ENCODE measurements at regions not wholly inside any gene's neighbourhood (a gene's known extent, or its start where the extent isn't known, plus 50 kb on each side); places are given as distances from the start of the nearest gene placed in this dataset.

GRCh38 chr4:188680004-188680666 lies 540.9 kb downstream of the TRIML1 start:
- Histone ChIP-seq H3K27me3 (no peaks in the 10 kb centered on the region), H3K4me1 (no peaks in the 10 kb centered on the region), H3K4me3 (replicated peaks in 1 of 3) (no peak overlapping the region), H3K36me3 (no peaks in the 10 kb centered on the region), H3K27ac (no peak overlapping the region), H3K9me3 (no peaks in the 10 kb centered on the region)
- no peak for DNase-seq
- 81 to 84% methylated on average over 12 of the region's 12 CpGs for WGBS, 2 donors
- intact Hi-C loops (cut with DNase I), result no loop called here
- TF ChIP-seq POLR2A (IDR thresholded peaks at IDR 0.05) (no peak), CTCF (IDR thresholded peaks at IDR 0.05) (no peak)

DNA sequence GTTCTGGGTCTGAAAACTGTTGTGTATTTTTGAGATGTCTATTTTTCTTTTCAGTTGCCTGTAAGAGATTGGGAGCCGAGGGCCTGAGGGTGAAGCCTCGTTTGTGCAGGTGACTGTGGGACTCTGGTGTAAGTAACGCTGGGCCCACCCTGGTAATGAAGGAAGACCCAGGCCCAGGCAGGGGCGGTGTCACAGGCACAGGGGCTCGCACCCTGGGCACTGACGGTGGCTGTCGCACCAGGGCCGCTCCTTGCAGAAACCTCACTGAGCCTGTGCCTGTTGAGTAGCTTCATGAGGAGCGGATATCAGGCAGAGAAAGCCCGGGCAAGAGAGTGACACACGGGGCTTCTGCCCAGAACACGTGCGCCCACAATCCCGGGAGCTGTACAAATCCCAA lies 541.4 kb downstream of the TRIML1 start:
- TF ChIP-seq CTCF (IDR thresholded peaks at IDR 0.05), result no peak
- TF ChIP-seq POLR2A (IDR thresholded peaks at IDR 0.05), result no peak
- no peaks in the 10 kb centered on the region for H3K27me3 ChIP-seq
- WGBS, 2 donors, result 83 to 86% methylated on average over 14 of the region's 14 CpGs
- H3K4me3 ChIP-seq (replicated peaks in 1 of 3), result no peak overlapping the region
- no peak for DNase-seq
- H3K9me3 ChIP-seq, result no peaks in the 10 kb centered on the region
- no peaks in the 10 kb centered on the region for H3K36me3 ChIP-seq
- H3K4me1 ChIP-seq, result no peaks in the 10 kb centered on the region
- H3K27ac ChIP-seq, result no peak overlapping the region
- intact Hi-C loops (cut with DNase I), result no loop called here

DNA sequence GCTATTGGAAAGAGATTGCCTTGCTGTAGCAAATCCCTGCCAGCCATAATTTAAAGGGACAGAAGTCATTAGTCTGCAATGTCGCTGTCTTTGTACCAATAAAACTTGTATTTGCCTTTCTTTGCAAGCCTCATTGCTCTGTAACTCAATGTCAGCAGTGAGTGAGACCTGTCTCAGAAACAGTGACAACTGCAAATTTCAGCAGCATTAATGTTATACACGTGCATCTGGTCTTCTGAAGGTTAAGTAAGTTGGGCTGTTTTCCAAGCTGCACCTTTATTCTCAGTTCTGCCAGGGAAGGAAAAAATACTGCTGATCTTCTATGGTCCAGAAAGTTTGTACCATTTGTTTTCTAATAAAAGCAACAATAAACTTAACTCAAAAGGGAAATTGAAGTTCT lies 543.1 kb downstream of the TRIML1 start:
- no peaks in the 10 kb centered on the region for H3K4me1 ChIP-seq
- H3K9me3 ChIP-seq, result no peaks in the 10 kb centered on the region
- DNase-seq, result no peak
- TF ChIP-seq POLR2A (IDR thresholded peaks at IDR 0.05), result no peak
- no peak for TF ChIP-seq CTCF (IDR thresholded peaks at IDR 0.05)
- H3K4me3 ChIP-seq (replicated peaks in 1 of 3), result no peak overlapping the region
- WGBS, 2 donors, result 59 to 64% methylated on average over 2 of the region's 2 CpGs
- intact Hi-C loops (cut with DNase I), result no loop called here
- H3K27me3 ChIP-seq, result no peaks in the 10 kb centered on the region
- no peaks in the 10 kb centered on the region for H3K36me3 ChIP-seq
- no peak overlapping the region for H3K27ac ChIP-seq

DNA sequence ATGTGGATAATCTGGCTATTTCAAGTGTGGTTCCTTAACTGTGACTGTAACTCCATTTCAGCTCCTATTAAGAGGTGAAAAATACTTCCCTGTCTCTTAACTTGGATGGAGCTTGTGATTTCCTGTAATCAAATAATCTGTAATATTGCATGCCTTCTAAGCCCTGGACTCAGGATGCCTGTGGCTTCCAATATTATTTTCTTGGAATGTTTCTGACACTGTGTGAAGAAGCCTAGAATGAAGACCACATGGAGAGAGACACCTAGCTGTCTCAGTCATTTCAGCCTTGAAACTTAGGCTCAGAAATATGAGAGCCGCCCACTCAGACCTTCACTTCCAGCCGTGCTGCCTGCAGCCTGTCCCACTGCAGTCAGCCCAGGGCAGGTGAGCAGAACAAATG lies 544.3 kb downstream of the TRIML1 start:
- no peaks in the 10 kb centered on the region for H3K9me3 ChIP-seq
- no peaks in the 10 kb centered on the region for H3K36me3 ChIP-seq
- no peaks in the 10 kb centered on the region for H3K27me3 ChIP-seq
- no peak for DNase-seq
- WGBS, 2 donors, result 71 to 79% methylated on average over 2 of the region's 2 CpGs
- intact Hi-C loops (cut with DNase I), result no loop called here
- H3K4me1 ChIP-seq, result no peaks in the 10 kb centered on the region
- TF ChIP-seq POLR2A (IDR thresholded peaks at IDR 0.05), result no peak
- TF ChIP-seq CTCF (IDR thresholded peaks at IDR 0.05), result no peak
- H3K4me3 ChIP-seq (replicated peaks in 1 of 3), result no peak overlapping the region
- no peak overlapping the region for H3K27ac ChIP-seq

DNA sequence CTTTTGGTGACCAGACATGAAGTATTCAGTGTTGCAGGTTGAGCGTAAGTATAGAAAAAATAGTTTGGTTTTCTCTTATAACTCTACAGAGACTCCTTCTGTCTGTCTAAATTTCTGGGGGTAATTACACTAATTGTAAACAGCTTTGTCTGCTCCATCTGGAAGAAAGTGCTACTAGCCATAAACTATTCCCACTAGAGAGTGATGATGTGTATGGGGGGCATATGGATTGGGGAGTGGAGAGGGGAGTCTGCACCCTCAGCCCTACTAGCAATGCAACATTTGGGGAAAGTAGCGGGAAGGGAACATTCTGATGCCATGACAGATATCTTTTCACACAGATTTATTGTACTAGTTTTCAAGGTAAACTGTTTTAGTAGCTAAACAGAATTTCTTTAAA lies 549.7 kb downstream of the TRIML1 start:
- intact Hi-C loops (cut with DNase I), result no loop called here
- H3K27ac ChIP-seq, result no peak overlapping the region
- H3K27me3 ChIP-seq, result no peaks in the 10 kb centered on the region
- no peaks in the 10 kb centered on the region for H3K4me1 ChIP-seq
- H3K9me3 ChIP-seq, result no peaks in the 10 kb centered on the region
- no peaks in the 10 kb centered on the region for H3K36me3 ChIP-seq
- no peak overlapping the region for H3K4me3 ChIP-seq (replicated peaks in 1 of 3)
- TF ChIP-seq POLR2A (IDR thresholded peaks at IDR 0.05), result no peak
- no peak for TF ChIP-seq CTCF (IDR thresholded peaks at IDR 0.05)
- 92% methylated on average over 2 of the region's 2 CpGs for WGBS, 2 donors
- no peak for DNase-seq

Measured in thyroid gland (tissue), 4 donors.